MM.1S (cell line): ENCODE measurements at regions not wholly inside any gene's neighbourhood (a gene's known extent, or its start where the extent isn't known, plus 50 kb on each side); places are given as distances from the start of the nearest gene placed in this dataset.
"Not testable (repeated sequence)": the region's sequence is repeated elsewhere in the genome, so short reads cannot be mapped to it uniquely, and the experiment has no call there.

ENCODE experiments used
- DNase-seq: peaks from one replicate; pipeline ENCODE4 v3.0.0-alpha.2; 2015
- H2AFZ ChIP-seq: fragments of 300-600 bp; sonication (generic); 2 replicates; pipeline ENCODE4 v1.6.0; 2016; ENCODE audit warnings: antibody characterized with exemption, low read length
- H3F3A ChIP-seq: fragments of 300-600 bp; sonication (generic); 2 replicates; pipeline ENCODE4 v1.6.1; 2016; ENCODE audit warnings: mild to moderate bottlenecking, antibody characterized with exemption, low read length, moderate library complexity, mixed read lengths; ENCODE audit not compliant: insufficient read depth
- H3K27ac ChIP-seq: fragments of 300-600 bp; sonication (generic); 2 replicates; pipeline ENCODE4 v1.5.1; 2016; ENCODE audit warnings: mild to moderate bottlenecking, low read length
- H3K27me3 ChIP-seq: fragments of 300-600 bp; sonication (generic); replicated peaks from 2 replicates; pipeline ENCODE4 v1.6.0; 2016; ENCODE audit warnings: low read length; ENCODE audit not compliant: insufficient read depth
- H3K36me3 ChIP-seq: fragments of 300-600 bp; sonication (generic); replicated peaks from 2 replicates; pipeline ENCODE4 v1.6.1; 2016; ENCODE audit warnings: mild to moderate bottlenecking, low read length, mixed read lengths; ENCODE audit not compliant: insufficient read depth
- H3K4me1 ChIP-seq: fragments of 300-600 bp; sonication (generic); 2 replicates; pipeline ENCODE4 v1.6.1; 2016; ENCODE audit warnings: low read length, mixed read lengths
- H3K4me2 ChIP-seq: fragments of 300-600 bp; sonication (generic); 2 replicates; pipeline ENCODE4 v1.6.0; 2016; ENCODE audit warnings: low read depth, low read length
- H3K4me3 ChIP-seq: fragments of 300-600 bp; sonication (generic); 2 replicates; pipeline ENCODE4 v1.5.1; 2016; ENCODE audit warnings: low read length, mixed read lengths
- H3K79me2 ChIP-seq: fragments of 300-600 bp; sonication (generic); 2 replicates; pipeline ENCODE4 v1.6.1; 2016; ENCODE audit warnings: mixed run types, low read length, mixed read lengths
- H3K9ac ChIP-seq: fragments of 300-600 bp; sonication (generic); 2 replicates; pipeline ENCODE4 v1.6.1; 2016; ENCODE audit warnings: low read length, mixed read lengths
- H3K9me2 ChIP-seq: fragments of 300-600 bp; sonication (generic); replicated peaks from 2 replicates; pipeline ENCODE4 v1.6.1; 2016; ENCODE audit warnings: mild to moderate bottlenecking, low read length, mixed read lengths; ENCODE audit not compliant: insufficient read depth
- H3K9me3 ChIP-seq: fragments of 300-600 bp; sonication (generic); replicated peaks from 2 replicates; pipeline ENCODE4 v1.6.1; 2016; ENCODE audit warnings: mild to moderate bottlenecking, low read length, mixed read lengths; ENCODE audit not compliant: insufficient read depth
- H4K20me1 ChIP-seq: fragments of 300-600 bp; sonication (generic); 2 replicates; pipeline ENCODE4 v1.6.1; 2016; ENCODE audit warnings: mild to moderate bottlenecking, low read length, moderate library complexity, mixed read lengths; ENCODE audit not compliant: insufficient read depth
- CTCF ChIP-seq: fragments of 300-600 bp; sonication (generic); IDR thresholded peaks from 2 replicates; pipeline ENCODE4 v1.5.1; 2016; ENCODE audit warnings: antibody characterized with exemption, low read length, mixed read lengths
- EZH2 ChIP-seq: fragments of 300-600 bp; sonication (generic); optimal IDR thresholded peaks from 2 replicates; pipeline ENCODE3; 2017; ENCODE audit warnings: low read depth, mild to moderate bottlenecking, antibody characterized with exemption, low read length, mixed read lengths
- EZH2phosphoT487 ChIP-seq: fragments of 300-600 bp; sonication (generic); IDR thresholded peaks from 2 replicates; pipeline ENCODE4 v1.6.1; 2018; ENCODE audit warnings: antibody characterized with exemption, low read length

GRCh38 chrX:87140800-87141483 lies 376.7 kb upstream of the KLHL4 start:
- TF ChIP-seq CTCF (no peak), EZH2 (no peak), EZH2phosphoT487 (no peak)
- Histone ChIP-seq H3K9me2 (no peaks in the 10 kb centered on the region), H3K9ac (no peak overlapping the region), H4K20me1 (no peaks in the 10 kb centered on the region), H3K4me1 (no peaks in the 10 kb centered on the region), H3K36me3 (no peaks in the 10 kb centered on the region), H3K27me3 (no peaks in the 10 kb centered on the region), H3F3A (no peaks in the 10 kb centered on the region), H3K4me2 (no peak overlapping the region), H3K4me3 (no peak overlapping the region), H2AFZ (no peak overlapping the region), H3K27ac (no peak overlapping the region), H3K79me2 (no peaks in the 10 kb centered on the region), H3K9me3 (no peaks in the 10 kb centered on the region)
- no peak for DNase-seq

DNA sequence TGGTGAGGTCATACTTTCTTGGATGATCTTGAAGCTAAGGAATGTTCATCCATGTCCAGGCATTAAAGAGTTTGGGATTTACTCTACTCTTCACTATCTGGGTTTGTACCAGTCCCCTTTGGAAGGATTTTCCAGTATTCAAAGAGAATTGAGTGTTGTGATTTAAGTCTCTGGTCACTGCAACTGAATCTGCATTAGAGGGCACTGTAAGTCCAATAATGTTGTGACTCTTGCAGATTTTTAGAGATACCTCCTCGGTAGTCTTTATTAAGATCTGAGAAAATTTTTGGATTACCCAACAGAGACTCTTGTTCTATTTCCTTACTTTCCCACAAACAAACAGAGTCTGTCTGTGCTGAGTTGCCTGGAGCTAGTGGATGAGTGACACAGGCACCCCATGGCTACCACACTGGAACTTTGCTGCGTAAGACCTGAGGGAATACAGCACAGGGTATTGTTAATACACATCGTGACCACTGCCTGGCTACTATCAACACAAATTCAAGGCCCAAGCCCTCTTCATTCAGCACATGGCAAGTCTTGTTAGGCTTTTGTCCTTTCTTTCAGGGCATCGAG lies 357.1 kb upstream of the KLHL4 start:
- H3K9me3 ChIP-seq: no peaks in the 10 kb centered on the region
- H3K27ac ChIP-seq: no peak overlapping the region
- H3K9ac ChIP-seq: no peak overlapping the region
- no peaks in the 10 kb centered on the region for H3K9me2 ChIP-seq
- H3K36me3 ChIP-seq: no peaks in the 10 kb centered on the region
- DNase-seq: no peak
- no peaks in the 10 kb centered on the region for H3K4me1 ChIP-seq
- H2AFZ ChIP-seq: no peak overlapping the region
- no peaks in the 10 kb centered on the region for H3F3A ChIP-seq
- H4K20me1 ChIP-seq: no peaks in the 10 kb centered on the region
- H3K4me2 ChIP-seq: no peak overlapping the region
- H3K4me3 ChIP-seq: no peak overlapping the region
- no peaks in the 10 kb centered on the region for H3K27me3 ChIP-seq
- TF ChIP-seq EZH2 (no peak), CTCF (no peak), EZH2phosphoT487 (no peak)
- H3K79me2 ChIP-seq: no peaks in the 10 kb centered on the region

DNA sequence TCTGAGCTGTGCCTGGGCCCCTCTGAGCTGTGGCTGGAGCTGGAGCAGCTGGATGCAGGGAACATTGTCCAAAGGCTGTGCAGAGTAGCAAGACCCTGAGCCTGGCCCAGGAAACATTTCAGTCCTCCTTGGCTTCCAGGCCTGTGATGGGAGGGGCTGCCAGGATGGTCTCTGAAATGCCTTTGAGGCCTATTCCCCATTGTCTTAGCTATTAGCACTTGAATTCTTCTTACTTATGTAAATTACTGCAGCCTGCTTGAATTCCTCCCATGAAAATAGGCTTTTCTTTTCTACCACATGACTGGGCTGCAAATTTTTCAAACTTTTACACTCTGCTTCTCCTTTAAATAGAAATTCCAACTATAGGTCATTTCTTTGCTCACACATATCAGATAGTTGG lies 349.8 kb upstream of the KLHL4 start:
- no peaks in the 10 kb centered on the region for H3K36me3 ChIP-seq
- no peaks in the 10 kb centered on the region for H3K27me3 ChIP-seq
- H3K27ac ChIP-seq: no peak overlapping the region
- no peak overlapping the region for H3K9ac ChIP-seq
- no peaks in the 10 kb centered on the region for H3K4me1 ChIP-seq
- H2AFZ ChIP-seq: no peak overlapping the region
- DNase-seq: no peak
- H3F3A ChIP-seq: no peaks in the 10 kb centered on the region
- no peaks in the 10 kb centered on the region for H3K79me2 ChIP-seq
- H3K9me2 ChIP-seq: no peaks in the 10 kb centered on the region
- H3K9me3 ChIP-seq: no peaks in the 10 kb centered on the region
- H3K4me3 ChIP-seq: no peak overlapping the region
- no peak overlapping the region for H3K4me2 ChIP-seq
- no peaks in the 10 kb centered on the region for H4K20me1 ChIP-seq
- TF ChIP-seq EZH2phosphoT487: no peak
- TF ChIP-seq EZH2: no peak

- H3K4me2 ChIP-seq, H3K4me1 ChIP-seq, H3K27ac ChIP-seq, H3K9ac ChIP-seq, H3F3A ChIP-seq, H2AFZ ChIP-seq, H3K36me3 ChIP-seq, H3K27me3 ChIP-seq, H3K79me2 ChIP-seq, H3K4me3 ChIP-seq, H3K9me3 ChIP-seq, H4K20me1 ChIP-seq, H3K9me2 ChIP-seq, DNase-seq: not testable (repeated sequence)
Observed at GRCh38 chrX:87178009-87178408, 339.6 kb upstream of the KLHL4 start.
